ENCODE measurements at regions not wholly inside any gene's neighbourhood (a gene's known extent, or its start where the extent isn't known, plus 50 kb on each side); places are given as distances from the start of the nearest gene placed in this dataset.
"Not testable (repeated sequence)": the region's sequence is repeated elsewhere in the genome, so short reads cannot be mapped to it uniquely, and the experiment has no call there.

- DNase-seq: no peak
Observed at GRCh38 chr1:55544826-55545225, 329.7 kb upstream of the USP24 start.

- no peak for DNase-seq
Observed at GRCh38 chr1:55542901-55543504, 327.8 kb upstream of the USP24 start.

GRCh38 chr1:55541296-55541695, 326.1 kb upstream of the USP24 start:
- no peak for DNase-seq

- DNase-seq: no peak
Observed at GRCh38 chr1:55539652-55540512, 324.7 kb upstream of the USP24 start.

- no peak for DNase-seq
Observed at GRCh38 chr1:55538428-55538827, 323.3 kb upstream of the USP24 start.

- DNase-seq: no peak
Observed at GRCh38 chr1:55536545-55536865, 321.3 kb upstream of the USP24 start.

- DNase-seq: no peak
Observed at GRCh38 chr1:55535724-55536544, 320.8 kb upstream of the USP24 start.

GRCh38 chr1:55534565-55535121, 319.5 kb upstream of the USP24 start:
- DNase-seq: no peak

GRCh38 chr1:55531644-55532043, 316.5 kb upstream of the USP24 start:
- no peak for DNase-seq

GRCh38 chr1:55530749-55531478, 315.8 kb upstream of the USP24 start:
- no peak for DNase-seq

GRCh38 chr1:55529017-55529416, 313.9 kb upstream of the USP24 start:
- no peak for DNase-seq

GRCh38 chr1:55527831-55528230, 312.7 kb upstream of the USP24 start:
- DNase-seq: no peak

- no peak for DNase-seq
Observed at GRCh38 chr1:55526716-55527115, 311.6 kb upstream of the USP24 start.

- no peak for DNase-seq
Observed at GRCh38 chr1:55524006-55524405, 308.8 kb upstream of the USP24 start.

- no peak for DNase-seq
Observed at GRCh38 chr1:55522982-55523381, 307.8 kb upstream of the USP24 start.

GRCh38 chr1:55522353-55522903, 307.3 kb upstream of the USP24 start:
- no peak for DNase-seq

GRCh38 chr1:55520861-55521260, 305.7 kb upstream of the USP24 start:
- no peak for DNase-seq

- no peak for DNase-seq
Observed at GRCh38 chr1:55519937-55520683, 304.9 kb upstream of the USP24 start.

GRCh38 chr1:55519276-55519675, 304.1 kb upstream of the USP24 start:
- no peak for DNase-seq

GRCh38 chr1:55517036-55517435, 301.9 kb upstream of the USP24 start:
- DNase-seq: no peak

- DNase-seq: not testable (repeated sequence)
Observed at GRCh38 chr1:55514571-55514970, 299.4 kb upstream of the USP24 start.

- no peak for DNase-seq
Observed at GRCh38 chr1:55512466-55512865, 297.3 kb upstream of the USP24 start.

Data from activated effector memory CD4-positive, alpha-beta T cell treated with Interleukin-2 at 50 U/mL for 16 hours (primary cell).